Stimulated activated CD4-positive, alpha-beta T cell treated with anti-CD3 and anti-CD28 coated beads, Interleukin-4, amount 100 ng/mL, for 24 hours (primary cell): ENCODE measurements at regions not wholly inside any gene's neighbourhood (a gene's known extent, or its start where the extent isn't known, plus 50 kb on each side); places are given as distances from the start of the nearest gene placed in this dataset.

Experiments
- DNase-seq: peaks from one replicate; pipeline ENCODE4 v3.0.0-alpha.2; 2020

- DNase-seq, result no peak
These were observed 65.3 kb upstream of the SHISA3 start for GRCh38 chr4:42331914-42332368.

GRCh38 chr4:42339935-42340406 lies 57.3 kb upstream of the SHISA3 start:
- DNase-seq, result no peak

- no peak for DNase-seq
These were observed 55.7 kb upstream of the SHISA3 start for GRCh38 chr4:42341518-42342026.

DNA sequence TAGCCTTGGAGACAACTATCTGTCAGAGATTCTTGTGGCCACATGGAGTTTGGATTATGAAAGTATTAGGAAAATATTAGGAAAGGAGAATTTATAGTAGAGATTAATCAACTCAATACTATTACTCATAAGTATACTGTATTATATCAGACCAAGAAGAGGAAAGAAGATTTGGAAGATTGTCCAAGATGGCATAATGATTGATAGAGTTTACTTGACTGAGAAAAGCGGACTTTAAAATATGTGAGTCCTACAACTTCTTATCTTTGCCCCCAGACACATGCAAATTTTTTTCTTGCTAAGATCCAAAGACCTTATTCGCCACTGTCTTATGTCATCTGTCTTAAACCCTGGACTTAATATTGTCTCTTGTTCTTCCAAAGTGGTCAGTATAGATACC lies 54.8 kb upstream of the SHISA3 start:
- DNase-seq, result no peak

GRCh38 chr4:42344309-42344708 lies 53.0 kb upstream of the SHISA3 start:
- no peak for DNase-seq

DNA sequence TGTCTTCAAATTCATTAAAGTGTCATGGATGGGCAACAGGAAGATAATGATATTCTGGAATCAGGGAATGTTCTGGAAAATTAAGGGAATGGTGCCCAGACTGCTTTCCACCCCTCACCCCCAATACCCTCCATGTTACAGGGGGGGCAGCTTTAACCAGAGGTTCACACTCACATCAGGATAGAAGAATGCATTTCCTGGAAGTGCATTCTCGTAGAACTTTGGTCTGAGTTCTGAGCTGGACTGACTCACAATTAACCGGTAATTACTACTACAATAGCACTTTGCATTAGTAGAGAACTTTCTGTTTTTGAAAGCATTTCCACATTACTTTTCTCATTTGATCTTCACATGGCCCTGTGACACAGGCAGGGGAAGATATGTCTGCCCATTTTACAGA lies 52.5 kb upstream of the SHISA3 start:
- DNase-seq, result no peak

DNA sequence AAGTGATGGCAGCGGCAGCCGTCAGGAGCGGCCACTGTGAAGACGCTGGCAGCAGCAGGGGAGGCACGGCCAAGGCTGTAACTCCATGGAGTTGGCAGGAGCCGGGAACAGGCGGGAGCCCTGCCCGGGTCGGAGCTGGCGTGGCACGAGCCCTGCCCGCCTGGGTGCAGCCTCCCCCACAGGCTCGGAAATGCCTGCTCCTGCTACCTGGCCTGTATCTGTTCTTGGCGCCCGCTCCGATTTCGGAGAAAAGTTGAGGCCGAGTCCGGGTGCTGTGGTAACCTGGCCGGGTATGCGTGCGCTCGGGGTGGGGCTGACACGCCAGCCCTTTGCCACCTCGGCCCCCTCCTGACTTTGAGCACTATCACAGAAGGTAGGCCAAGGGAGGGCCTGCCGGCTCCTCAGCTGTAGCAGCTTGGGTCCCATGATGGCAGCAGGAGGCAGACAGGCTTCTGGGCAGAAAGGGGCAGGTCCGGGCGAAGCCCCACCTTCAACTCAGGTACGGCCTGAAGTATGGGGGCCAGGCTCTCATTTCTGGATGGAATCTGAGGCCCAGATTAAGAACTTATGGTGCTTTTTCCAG lies 51.2 kb upstream of the SHISA3 start:
- no peak for DNase-seq

- DNase-seq, result no peak
These were observed 50.2 kb upstream of the SHISA3 start for GRCh38 chr4:42347076-42347475.
